Colonic mucosa (tissue), 4 donors: ENCODE measurements at regions not wholly inside any gene's neighbourhood (a gene's known extent, or its start where the extent isn't known, plus 50 kb on each side); places are given as distances from the start of the nearest gene placed in this dataset.

ENCODE experiments used
- DNase-seq: peaks from one replicate; pipeline ENCODE4 v3.0.0-alpha.2; 2020
- H3K27ac ChIP-seq: fragments of 200-600 bp; one replicate; pipeline ENCODE4 v1.8.0; 2021
- H3K27me3 ChIP-seq: fragments of 200-600 bp; one replicate; pipeline ENCODE4 v1.8.0; 2021
- H3K36me3 ChIP-seq: fragments of 200-600 bp; one replicate; pipeline ENCODE4 v1.8.0; 2021
- H3K4me1 ChIP-seq: fragments of 200-600 bp; one replicate; pipeline ENCODE4 v1.8.0; 2021; ENCODE audit warnings: mild to moderate bottlenecking
- H3K4me3 ChIP-seq: fragments of 200-600 bp; one replicate; pipeline ENCODE4 v1.8.0; 2021
- H3K9ac ChIP-seq, 2 donors: one replicate each; pipeline ENCODE4 v1.7.0; 2013; ENCODE audit warnings: control low read depth in 2 of 2, low read depth in 2 of 2, low read length in 2 of 2
- H3K9me3 ChIP-seq: fragments of 200-600 bp; one replicate; pipeline ENCODE4 v1.8.0; 2021
- CTCF ChIP-seq: fragments of 200-600 bp; IDR thresholded peaks from one replicate; pipeline ENCODE4 v1.8.0; 2022; ENCODE audit warnings: antibody characterized with exemption, mild to moderate bottlenecking
- intact Hi-C: fragments of 100-400 bp; cut with DNase I; formaldehyde crosslinking; loops from one replicate; pipeline ENCODE4 v1.14.1; 2022
- donor health status: healthy.
- donor health status: DM: no; HTN: no; CAD: no.
- donor health status: DM: no; HTN: no; CAD: no.

DNA sequence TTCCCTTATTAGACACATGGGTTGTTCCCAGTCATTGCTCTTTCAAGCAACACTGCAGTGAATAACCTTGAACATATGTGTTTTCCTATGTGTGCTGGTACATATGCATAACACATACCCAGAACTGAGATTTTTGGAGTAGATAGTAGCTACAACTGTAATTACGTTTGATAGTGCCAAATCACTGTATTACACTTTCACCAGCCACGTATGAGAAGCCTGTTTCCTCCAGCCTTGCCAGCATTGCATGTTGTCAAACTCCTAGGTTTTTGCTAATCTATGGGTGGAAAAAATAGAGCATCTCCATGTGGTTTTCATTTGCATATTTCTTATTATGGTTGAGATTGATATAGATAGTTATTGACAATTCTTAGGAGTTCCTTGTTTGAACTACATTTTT is 56.5 kb upstream of the ACSL3 start:
- no peak for DNase-seq
- H3K9ac ChIP-seq, result no peak overlapping the region
- no peaks in the 10 kb centered on the region for H3K4me1 ChIP-seq
- TF ChIP-seq CTCF, result no peak
- H3K36me3 ChIP-seq, result no peaks in the 10 kb centered on the region
- no peaks in the 10 kb centered on the region for H3K9me3 ChIP-seq
- no peak overlapping the region for H3K4me3 ChIP-seq
- no peak overlapping the region for H3K27ac ChIP-seq
- intact Hi-C loops, result no loop called here
- H3K27me3 ChIP-seq, result no peaks in the 10 kb centered on the region

DNA sequence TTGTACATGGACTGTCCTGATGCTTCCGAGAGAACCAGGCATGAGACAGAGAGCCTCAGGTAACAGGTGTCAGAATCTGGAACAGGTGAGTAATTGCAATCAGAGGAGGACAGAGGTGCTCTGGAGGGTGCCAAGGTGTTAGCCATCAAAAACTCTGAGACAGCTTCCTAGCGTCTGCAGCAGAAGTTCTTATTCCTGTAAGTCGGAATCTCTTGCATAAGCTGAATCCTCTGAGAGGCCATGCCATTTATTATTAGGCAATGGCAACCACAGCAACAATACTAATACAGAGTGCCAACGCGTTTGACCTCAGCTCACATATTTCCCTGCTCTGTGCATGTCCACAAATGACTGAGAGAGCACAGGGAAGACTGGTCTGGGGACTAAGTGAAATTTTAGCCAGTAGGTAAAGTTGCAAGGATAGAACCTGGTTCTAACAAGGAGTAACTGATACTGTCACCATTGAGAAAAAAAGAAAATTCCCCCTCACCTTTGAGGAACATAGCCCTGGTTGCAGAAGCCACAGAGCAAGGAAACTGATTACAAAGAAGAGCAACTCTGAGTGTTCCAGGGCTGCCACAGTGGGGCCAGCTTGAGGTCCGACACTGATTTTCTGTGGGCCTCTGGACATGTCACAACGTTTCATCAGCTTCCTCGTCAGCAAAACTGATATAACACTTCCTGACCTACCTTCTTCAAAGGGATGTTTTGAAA is 55.1 kb upstream of the ACSL3 start:
- intact Hi-C loops, result no loop called here
- Histone ChIP-seq H3K36me3 (no peaks in the 10 kb centered on the region), H3K4me1 (no peaks in the 10 kb centered on the region), H3K9me3 (no peaks in the 10 kb centered on the region), H3K27me3 (no peaks in the 10 kb centered on the region), H3K4me3 (no peak overlapping the region), H3K27ac (no peak overlapping the region), H3K9ac (no peak overlapping the region)
- TF ChIP-seq CTCF, result no peak
- no peak for DNase-seq

DNA sequence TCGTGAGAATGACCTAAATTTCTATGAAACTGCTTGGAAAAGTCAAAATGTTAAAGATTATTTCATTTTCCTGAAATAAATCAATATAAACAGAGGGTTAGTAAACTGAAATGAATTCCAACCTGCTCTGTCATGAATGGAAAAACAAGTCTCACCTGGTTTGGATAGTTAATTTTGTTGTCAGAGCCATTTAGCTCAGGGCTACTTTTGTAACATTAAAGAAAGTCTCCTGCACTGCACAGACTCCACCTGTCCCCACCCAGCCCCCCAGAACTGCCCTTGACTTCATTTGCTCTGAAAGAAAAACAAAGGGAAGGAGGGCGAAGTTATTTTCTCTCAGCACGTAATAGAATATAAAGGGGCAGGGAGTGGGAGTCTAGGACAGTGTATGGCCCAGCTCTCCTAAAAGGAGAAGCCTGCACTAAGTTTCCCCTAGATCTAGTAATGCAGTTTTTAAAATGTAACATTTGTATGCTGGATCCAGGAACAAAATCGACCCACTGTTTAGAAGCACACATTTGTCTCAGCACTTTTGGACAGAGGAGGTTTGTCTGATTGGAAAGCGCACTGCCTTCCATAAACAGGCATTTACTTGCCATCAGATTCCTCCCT is 54.2 kb upstream of the ACSL3 start:
- Histone ChIP-seq H3K4me1 (no peaks in the 10 kb centered on the region), H3K27ac (no peak overlapping the region), H3K27me3 (no peaks in the 10 kb centered on the region), H3K4me3 (no peak overlapping the region), H3K9me3 (no peaks in the 10 kb centered on the region), H3K9ac (no peak overlapping the region), H3K36me3 (no peaks in the 10 kb centered on the region)
- intact Hi-C loops, result no loop called here
- DNase-seq, result no peak
- no peak for TF ChIP-seq CTCF

GRCh38 chr2:222807431-222807830 is 53.4 kb upstream of the ACSL3 start:
- Histone ChIP-seq H3K27ac (no peak overlapping the region), H3K9me3 (no peaks in the 10 kb centered on the region), H3K9ac (no peak overlapping the region), H3K4me3 (no peak overlapping the region), H3K36me3 (no peaks in the 10 kb centered on the region), H3K4me1 (no peaks in the 10 kb centered on the region), H3K27me3 (no peaks in the 10 kb centered on the region)
- intact Hi-C loops, result no loop called here
- TF ChIP-seq CTCF, result no peak
- no peak for DNase-seq

GRCh38 chr2:222809582-222809981 is 51.3 kb upstream of the ACSL3 start:
- no peak for DNase-seq
- Histone ChIP-seq H3K27ac (no peak overlapping the region), H3K9me3 (no peaks in the 10 kb centered on the region), H3K9ac (no peak overlapping the region), H3K36me3 (no peaks in the 10 kb centered on the region), H3K27me3 (no peaks in the 10 kb centered on the region), H3K4me3 (no peak overlapping the region), H3K4me1 (no peaks in the 10 kb centered on the region)
- no peak for TF ChIP-seq CTCF
- intact Hi-C loops, result no loop called here
